ENCODE measurements at regions not wholly inside any gene's neighbourhood (a gene's known extent, or its start where the extent isn't known, plus 50 kb on each side); places are given as distances from the start of the nearest gene placed in this dataset.

DNA sequence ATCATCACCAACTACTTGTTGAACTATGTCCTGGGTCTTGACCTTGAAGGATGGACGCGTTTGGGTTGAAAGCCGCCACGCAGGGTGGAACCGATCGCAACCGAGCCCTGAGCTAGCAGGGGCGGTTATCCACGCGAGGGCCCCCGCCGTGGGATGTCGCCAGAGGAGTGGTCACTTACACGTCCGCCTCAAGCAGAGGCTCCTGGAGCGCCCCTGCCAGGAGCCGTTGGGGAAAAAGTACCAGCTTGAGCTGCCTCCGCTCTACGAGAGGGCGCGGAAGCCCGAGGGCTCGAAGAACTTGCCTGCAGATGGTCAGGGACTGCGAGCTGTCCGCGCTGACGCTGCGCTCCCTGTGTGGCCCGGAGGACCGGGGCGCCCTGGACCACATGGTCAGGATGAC, 100.7 kb upstream of the OR4C13 start:
- TF ChIP-seq ZNF384 (IDR thresholded peaks at IDR 0.05) (no peak), SP1 (IDR thresholded peaks at IDR 0.05) (no peak), FOXM1 (IDR thresholded peaks at IDR 0.05; ENCODE audit: borderline replicate concordance) (no peak), SUZ12 (IDR thresholded peaks at IDR 0.05) (no peak), ARNT (IDR thresholded peaks at IDR 0.05) (no peak), LEF1 (IDR thresholded peaks at IDR 0.05; ENCODE audit: borderline replicate concordance) (no peak), ELF4 (IDR thresholded peaks at IDR 0.05) (no peak), TARDBP (IDR thresholded peaks at IDR 0.05) (no peak), FOXA1 (IDR thresholded peaks at IDR 0.05) (no peak)
- TF ChIP-seq, protein P1, sequence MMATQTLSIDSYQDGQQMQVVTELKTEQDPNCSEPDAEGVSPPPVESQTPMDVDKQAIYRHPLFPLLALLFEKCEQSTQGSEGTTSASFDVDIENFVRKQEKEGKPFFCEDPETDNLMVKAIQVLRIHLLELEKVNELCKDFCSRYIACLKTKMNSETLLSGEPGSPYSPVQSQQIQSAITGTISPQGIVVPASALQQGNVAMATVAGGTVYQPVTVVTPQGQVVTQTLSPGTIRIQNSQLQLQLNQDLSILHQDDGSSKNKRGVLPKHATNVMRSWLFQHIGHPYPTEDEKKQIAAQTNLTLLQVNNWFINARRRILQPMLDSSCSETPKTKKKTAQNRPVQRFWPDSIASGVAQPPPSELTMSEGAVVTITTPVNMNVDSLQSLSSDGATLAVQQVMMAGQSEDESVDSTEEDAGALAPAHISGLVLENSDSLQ (IDR thresholded peaks at IDR 0.05) = no peak
